NCI-H524 treated with DMSO at 0.1 percent for 48 hours (cell line): ENCODE measurements at regions not wholly inside any gene's neighbourhood (a gene's known extent, or its start where the extent isn't known, plus 50 kb on each side); places are given as distances from the start of the nearest gene placed in this dataset.

Experiments
- DNase-seq: peaks from one replicate; lab custom pipeline; 2025; lab: John Stamatoyannopoulos, UW

DNA sequence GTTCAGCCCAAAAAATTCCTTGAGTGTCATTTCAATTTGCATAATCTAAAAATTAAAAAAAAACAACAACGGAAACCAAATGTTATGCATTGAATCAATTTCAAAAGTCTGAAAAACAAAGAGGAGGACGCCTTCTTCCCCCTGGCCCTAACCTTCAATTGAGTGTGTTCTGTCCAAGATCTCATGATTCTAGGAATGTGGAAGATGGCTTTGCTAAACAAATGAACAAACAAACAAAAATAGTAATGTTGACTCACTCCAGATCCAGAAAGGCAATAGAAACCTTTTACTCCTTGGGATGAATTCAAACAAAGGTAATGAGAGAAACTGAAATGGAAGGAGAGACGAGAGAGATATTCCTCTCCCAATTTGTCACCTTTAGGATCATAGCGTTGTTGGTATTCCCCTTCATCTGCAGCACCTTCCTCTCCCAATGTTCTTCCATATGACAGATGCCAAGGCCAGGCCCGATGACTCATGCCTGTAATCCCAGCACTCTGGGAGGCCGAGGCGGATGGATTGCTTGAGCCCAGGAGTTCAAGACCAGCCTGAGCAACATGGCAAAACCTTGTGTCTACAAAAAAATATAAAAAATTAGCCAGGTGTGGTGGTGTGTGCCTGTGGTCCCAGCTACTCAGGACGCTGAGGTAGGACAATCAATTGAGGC is 109.2 kb upstream of the ADGRF1 start:
- DNase-seq, result no peak

DNA sequence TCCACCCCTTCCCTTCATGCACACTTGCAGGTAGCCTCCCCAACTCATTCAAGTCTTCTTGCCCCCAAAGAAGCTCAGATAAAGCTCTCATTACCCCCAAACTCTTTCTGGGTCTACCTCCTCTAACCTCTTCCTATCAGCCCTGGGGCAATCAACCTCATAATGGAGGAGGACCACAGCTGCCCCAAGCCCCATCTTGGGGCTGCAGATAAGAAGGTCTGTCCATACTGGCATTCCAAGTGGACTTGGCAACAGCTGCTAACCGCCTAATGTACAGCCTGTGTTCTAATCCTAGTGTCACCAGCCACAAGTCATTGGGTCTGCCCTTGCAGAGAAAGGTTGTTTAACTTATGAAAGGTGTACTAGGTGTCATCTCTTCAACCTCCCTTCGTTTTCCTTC is 107.4 kb upstream of the ADGRF1 start:
- no peak for DNase-seq

DNA sequence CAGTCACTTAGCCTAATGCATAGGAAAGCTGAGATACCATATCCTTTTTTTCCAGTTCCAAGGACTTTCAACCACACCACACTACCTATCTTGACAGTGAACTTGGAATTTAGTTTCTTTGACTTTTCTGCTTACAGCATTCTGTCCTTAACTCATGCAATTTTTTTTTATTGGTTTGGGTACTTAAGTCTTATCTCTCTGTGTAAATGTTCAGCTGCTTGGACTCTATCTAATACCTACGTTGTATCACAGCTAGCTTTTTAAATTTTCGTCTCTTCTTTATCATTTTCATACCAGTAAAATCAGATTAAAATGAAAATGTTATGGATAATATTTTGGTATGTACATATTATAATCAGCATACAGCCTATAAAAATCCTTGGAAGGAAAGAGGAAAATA is 106.9 kb upstream of the ADGRF1 start:
- DNase-seq, result no peak

DNA sequence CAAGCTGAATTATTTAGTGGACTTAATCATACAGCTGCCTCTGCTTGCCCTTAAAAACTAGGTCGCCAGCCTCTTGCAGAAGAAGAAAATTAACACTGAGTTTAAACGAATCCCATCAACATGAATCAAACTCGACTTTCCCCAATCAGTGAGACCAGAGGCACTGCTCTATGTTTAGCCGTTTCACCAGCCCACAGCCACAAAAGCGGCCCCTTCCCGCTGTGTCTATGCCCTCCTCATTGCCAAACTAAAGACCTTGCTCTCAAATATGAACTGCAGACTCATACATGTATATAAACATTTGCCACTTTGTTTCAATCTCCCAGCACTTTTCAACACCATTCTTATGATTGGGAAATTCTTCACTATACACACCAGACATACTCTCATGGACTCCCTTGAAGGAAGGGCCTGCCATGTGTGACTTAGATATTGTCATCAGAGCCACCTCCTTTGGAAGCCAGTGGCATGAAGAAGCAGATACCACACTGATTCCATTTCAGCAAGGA is 105.8 kb upstream of the ADGRF1 start:
- DNase-seq, result no peak

DNA sequence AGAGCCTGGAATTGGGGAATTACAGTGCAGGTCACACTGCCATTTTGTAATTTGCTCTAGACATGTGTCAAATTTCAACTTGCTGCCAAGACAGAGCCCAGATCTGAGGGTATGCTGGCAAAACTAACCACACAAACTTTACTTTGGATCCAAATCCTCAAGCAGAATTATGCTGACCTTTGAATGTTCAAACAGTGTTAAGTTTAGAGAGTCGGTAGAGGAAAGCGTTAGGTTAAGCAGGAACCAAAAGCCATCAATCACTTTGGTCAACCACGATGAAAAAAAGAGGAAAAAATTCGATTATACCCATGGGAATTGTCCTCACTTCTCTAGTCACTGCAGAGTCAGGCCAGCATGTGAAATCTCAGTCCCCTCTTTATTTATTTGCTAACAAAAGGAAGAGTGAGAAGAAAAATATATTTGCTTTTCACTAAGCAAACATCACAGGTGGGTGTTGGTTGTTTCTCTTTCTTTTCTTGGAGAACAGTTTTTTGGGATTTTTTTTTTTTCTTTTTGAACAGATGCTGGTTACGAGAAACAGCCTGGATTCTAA is 105.1 kb upstream of the ADGRF1 start:
- DNase-seq, result no peak

DNA sequence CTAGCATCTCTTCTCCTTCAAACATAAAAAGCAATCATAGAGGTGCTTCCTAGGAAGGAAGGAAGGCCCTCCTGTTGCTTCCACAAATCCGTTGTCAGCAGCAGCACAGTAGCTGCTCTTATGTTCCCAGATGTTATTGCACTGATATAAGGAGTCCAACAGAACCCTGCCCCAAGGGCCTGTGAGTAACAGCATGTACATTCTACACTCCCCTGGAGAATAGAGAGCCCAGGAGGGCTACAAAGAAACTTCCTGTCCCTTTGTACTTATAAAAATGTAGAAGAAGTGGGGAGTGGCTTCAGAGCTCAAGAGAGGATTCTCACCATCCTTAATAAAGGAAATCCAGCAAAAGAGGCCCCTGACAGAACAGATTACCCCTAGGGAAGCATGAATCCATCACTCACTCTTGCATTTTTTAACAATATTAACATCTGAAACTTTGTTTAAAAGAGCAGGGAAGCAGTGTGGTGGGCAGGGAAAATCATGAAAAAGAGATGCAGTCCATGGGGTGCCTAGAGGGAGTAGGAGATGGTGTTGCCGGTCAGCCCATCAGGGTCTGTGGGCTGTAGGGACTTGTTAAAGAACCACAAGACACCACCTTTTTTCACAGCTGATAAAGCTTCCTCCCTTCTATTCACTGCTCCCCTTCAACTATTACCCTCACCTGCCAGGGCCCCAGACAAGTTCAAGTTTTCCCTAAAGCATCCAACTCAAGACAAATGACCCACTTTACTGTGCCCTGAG is 104.5 kb upstream of the ADGRF1 start:
- no peak for DNase-seq

DNA sequence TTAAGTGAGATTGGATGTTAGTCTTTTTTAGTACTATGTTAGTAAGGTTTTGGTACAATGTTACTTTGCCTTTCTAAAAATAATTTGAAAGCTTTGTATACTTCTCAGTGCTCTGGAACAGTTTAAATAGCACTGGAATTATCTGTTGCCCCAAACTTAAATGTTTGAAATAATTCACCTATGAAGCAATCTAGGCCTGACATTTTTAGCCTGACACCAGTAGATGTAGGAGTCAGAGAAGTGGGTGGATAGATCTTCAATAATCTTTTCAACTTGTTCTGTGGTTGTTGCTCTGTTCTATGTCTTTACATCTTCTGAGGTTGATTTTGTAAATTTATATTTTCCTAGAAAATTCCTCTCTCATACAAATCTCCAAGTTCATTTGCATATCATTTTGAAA is 103.1 kb upstream of the ADGRF1 start:
- DNase-seq, result no peak

DNA sequence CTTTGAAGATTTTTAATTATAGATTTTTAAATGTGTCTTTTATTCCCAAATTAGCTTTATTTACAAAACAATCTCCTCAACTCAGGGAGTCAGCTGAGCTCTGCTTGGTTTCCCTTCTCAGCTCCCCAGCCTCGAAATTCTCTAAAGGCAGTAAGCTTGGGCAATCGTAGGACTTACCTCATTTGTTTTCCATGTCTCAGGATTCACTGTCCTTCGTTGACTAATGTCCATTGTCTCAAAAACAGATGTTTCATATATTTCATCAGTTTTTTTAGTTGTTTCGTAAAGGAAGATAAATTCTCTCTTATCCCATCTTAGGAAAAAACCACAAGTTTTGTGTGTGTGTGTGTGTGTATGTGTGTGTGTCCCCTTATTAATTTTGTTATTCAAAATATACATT is 102.2 kb upstream of the ADGRF1 start:
- no peak for DNase-seq

DNA sequence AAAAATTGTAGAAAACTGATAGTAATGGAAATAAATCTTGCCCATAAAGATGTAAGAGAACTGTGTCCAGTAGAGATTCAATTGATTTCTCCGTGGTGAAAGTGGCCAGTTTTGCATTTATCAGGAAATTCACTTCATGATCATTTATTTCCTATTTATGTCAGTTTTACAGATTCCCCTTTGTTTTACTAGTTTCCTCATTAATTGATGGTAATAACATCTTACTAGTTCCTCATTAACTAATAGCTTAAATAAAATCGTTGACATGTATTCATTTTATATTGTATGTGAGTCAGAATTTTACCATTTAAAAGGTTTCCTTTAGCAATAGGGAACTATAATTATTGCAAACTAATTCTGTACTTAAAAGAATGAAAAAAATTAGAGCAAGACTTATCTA is 99.8 kb upstream of the ADGRF1 start:
- DNase-seq, result no peak

DNA sequence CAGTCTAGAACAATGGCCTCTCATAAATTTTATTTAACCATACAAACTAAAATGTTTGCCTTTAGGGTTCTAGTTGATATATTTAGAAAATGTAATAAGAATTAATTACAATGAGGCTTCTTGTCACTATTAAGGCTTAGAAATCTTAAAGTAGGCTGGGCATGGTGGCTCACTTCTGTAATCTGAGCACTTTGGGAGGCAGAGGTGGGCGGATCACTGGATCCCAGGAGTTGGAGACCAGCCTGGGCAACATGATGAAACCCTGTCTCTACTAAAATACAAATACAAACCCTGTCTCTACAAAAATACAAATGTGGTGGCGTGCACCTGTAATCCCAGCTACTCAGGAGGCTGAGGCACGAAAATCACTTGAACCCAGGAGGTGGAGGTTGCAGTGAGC is 99.0 kb upstream of the ADGRF1 start:
- no peak for DNase-seq

DNA sequence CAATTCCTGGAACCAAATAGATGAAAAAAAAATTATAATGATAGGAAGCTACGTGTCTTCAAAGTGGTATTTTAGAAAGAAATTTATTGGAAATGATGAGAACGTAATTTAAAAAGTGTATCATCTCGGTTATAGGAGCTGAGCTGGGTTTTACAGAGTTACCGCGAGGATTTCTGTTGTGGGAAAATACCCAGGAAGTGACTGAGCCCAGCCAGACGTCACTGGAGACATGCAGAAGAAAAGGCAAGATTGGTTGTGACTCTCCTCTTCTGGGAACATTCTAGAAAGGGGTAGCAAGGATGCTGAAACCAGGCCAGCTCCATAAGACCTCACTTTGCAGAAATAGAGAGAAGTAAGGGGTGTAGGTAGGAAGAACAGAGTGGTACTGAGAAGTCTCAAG is 95.9 kb upstream of the ADGRF1 start:
- DNase-seq, result no peak

DNA sequence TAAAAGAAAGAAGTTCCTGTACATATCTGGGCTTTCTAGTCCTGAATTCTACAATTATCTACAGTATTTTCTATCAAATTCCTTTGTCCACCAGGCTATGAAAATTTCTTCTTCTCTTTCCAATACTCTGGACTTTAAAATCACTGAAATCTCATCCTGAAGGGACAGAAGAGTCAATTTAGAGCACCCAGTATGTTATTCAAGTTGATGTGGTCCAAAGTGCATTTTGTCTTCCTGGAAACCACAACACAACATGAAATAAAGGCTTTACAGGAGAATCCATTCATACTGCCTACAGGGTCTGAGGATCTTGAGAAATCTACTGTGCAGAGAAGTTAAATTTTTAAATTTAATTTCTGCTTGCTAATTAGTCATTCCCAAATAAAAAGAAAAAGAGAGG is 94.9 kb upstream of the ADGRF1 start:
- no peak for DNase-seq

DNA sequence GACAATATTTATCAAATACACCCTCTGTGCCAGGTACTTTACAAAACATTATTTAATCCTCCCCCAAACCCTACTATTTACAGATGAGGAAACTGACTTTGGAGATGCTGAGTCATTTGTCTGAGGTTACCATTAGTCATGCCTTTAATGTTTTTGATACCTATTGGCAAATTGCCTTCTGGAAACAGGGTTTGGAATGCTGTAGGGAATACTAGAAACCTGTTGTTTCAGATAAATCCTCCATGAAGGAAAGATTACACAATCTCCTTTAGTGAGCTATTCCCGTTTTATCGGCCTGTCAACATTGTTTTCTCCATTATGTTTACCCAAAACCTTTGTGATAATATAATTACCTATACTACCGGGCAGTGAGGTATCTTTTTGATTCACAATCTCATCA is 93.6 kb upstream of the ADGRF1 start:
- DNase-seq, result no peak

DNA sequence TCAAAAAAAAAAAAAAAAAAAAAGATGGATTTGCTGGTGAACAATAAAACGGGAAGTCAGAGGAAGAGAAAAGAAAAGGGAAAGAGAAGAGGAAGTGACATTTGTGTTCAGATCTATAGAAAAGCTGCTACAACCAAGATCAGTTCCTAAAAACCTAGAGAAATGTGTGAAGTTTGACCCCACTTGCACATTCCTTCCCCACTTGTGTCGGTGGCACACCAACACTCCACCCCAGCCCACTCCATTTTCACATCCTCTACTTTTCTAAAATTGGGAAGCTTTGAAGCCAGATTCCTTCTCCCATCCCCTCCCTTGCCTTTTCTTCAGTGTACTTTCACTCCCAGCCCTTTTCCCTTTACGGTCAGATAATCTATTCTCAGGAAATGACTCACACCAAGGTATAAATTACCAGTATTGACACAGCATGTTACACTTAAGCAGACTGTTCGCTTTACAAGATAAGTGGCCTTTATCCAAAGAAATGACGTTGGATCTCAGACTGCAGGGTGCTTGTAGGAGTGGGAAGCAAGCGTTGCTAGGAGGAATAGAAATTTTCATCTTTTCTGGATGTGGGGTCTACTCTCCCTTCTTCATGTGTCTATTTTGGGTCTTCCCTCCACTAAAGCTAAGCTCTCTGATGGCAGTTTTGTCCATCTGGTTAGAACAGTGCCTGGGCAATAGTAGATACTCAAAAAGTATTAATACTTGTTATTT is 92.5 kb upstream of the ADGRF1 start:
- no peak for DNase-seq

DNA sequence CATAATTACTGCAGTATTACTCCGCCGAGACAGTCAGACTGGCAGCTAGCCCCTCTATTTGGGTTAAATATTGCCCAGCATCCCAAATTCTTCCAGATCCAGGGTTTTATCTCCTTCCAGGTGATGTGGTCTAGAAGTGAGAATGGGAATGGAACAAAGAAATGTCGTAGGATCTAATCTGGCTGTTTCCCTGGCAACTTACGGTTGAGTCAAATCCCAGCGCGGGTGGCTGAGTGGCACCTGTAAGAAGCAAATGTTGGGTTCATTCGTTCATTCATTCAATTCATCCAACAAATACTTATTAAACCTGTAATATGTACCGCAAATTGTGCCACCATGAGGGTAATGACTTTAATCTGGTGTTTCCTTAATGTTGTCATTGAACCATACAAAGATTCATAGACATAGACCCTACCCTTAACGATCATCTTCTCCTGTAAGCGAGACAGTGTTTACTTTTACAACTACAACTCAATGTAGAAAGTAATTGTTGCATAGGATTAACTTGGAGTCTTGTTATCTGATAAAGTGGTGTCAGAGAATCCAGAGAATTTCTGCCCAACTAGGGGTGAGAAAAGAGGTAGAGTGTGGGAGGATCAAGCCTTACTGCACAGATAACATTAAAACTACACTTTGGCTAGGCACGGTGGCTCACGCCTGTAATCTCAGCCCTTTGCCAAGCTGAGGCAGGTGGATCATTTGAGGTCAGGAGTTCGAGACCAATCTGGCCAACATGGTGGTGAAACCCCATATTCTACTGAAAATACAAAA is 91.3 kb upstream of the ADGRF1 start:
- DNase-seq, result no peak

DNA sequence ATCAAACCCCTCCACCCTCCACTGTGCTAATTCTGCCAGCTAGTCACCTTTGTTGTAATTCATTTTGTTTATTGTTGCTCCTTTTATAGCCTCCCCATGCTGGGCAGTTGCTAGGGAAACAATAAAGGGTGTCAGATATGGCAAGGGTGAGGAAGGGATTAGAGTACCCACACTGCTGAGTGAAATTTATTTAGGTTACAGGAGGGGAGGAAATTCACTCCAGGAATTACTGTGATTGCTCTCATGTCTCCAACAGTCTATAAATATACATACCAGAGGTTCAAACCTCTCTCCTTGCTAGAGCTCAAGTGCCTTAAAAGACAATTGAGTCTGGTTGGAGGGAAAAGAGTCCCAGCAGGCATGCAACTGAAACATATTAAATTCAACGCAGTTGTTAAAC is 90.6 kb upstream of the ADGRF1 start:
- DNase-seq, result no peak

DNA sequence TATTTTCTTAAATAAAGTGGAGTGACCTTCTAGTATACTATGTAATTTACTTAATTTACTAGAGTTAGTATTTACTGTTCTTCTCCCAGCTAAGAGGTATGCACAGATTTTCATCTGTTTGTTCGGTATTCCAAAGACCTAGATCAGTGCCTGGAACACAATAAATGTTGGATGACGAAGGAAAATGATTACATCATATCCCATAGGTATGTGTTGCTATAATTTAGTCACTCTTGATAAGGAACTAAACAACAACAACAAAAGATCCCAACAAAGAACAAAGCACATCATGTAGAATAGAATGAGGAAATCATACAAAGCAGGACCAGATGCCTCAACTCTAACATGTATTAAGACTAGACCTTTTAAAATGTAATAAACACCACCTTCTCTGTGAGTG is 89.6 kb upstream of the ADGRF1 start:
- DNase-seq, result no peak

DNA sequence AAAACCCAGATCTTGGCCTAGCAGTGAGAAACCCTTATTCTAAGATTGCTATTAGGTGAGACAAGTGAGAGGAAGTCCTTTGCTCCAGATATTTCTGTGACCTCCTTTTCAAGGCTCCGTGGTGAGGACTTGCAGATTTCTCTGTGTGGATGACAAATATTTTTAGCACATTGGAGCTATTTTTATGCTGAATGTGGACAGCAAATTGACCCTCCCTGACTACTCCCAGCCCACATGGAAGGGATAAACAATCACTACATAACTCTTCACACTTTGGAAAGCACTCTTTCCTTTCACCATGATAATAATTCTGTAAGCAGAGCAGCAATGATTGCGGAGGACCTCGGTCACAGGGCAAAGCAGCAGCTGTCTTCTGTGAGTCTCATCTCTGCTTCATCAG is 88.0 kb upstream of the ADGRF1 start:
- DNase-seq, result no peak

DNA sequence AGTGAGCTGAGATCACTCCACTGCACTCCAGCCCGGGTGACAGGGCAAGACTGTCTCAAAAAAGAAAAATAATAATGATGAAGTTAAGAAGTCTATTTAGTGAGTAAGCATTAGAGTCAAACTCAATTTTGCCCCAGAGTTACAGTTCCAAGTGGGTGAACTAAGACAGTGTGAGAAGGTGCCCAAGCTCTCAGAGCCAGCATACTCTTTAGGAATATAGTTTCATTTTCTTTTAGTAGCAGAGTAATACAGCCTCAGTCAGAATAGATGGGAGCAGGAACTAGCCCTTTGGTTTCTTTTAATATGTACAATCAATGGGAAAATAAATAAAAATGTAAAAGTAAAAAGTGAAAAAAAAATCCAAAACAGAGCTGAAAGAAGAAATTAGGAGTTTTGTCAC is 87.0 kb upstream of the ADGRF1 start:
- no peak for DNase-seq

DNA sequence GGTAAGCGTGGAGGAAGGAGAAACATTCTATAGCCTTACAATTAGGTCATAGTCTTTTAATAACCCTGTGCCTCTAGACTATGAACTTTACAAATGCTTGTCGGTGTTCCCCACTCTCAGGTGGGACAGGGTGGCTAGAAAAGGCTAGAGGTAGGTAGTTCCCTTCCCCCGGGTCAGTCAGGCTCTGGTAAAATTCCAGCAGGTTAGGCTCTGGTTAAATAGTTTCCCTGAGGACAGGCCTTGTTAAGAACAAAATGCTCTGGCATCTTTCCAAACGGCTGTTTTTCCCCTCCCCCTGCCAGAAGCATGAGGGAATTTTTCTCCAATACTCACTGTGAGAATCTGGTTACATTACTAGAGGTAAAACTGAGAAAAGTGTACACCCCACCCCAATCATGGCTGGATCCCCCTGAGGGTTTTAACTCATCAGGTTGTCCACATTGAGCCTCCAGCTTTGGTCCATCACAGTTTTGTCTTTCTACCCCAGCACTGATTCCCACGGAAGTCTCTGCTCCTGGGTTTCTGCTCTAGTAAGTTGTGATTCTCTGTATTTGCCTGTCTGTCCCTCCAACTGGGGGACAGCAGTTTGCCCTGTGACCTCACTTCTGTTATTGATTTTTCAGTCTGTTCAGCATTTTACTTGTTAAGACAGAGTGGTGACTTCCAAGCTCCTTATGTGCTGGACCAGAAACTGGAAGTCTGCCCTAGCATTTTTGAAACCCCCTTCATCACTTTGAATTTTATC is 84.7 kb upstream of the ADGRF1 start:
- no peak for DNase-seq

DNA sequence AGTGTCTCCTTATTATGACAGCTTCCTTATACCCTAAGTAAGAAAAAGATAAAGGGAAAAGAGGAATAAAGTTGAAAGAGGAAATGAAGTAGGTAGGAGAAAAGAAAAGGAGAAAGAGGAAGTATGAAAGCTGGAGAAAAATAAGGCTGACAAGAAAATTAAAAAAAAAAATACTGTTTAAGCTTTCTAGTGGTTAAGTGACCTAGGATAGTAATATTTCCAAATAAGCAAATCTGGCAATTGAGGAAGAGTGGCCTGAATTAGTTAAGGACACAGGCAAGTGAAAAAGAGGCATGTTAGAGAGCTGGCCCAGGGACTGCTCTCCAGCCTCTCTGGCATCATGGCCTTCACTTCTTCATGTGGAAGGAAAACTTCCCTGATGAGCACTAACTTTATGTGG is 76.5 kb upstream of the ADGRF1 start:
- no peak for DNase-seq
